DMS 273 (cell line): ENCODE measurements at regions not wholly inside any gene's neighbourhood (a gene's known extent, or its start where the extent isn't known, plus 50 kb on each side); places are given as distances from the start of the nearest gene placed in this dataset.
"Not testable (repeated sequence)": the region's sequence is repeated elsewhere in the genome, so short reads cannot be mapped to it uniquely, and the experiment has no call there.

Source experiments
- DNase-seq: peaks from one replicate; lab custom pipeline; 2025; ENCODE audit not compliant: unreplicated experiment; lab: John Stamatoyannopoulos, UW

- DNase-seq: no peak
Observed at GRCh38 chr5:133859073-133859472, 109.4 kb downstream of the C5orf15 start.

GRCh38 chr5:133857595-133858313, 110.7 kb downstream of the C5orf15 start:
- not testable (repeated sequence) for DNase-seq

DNA sequence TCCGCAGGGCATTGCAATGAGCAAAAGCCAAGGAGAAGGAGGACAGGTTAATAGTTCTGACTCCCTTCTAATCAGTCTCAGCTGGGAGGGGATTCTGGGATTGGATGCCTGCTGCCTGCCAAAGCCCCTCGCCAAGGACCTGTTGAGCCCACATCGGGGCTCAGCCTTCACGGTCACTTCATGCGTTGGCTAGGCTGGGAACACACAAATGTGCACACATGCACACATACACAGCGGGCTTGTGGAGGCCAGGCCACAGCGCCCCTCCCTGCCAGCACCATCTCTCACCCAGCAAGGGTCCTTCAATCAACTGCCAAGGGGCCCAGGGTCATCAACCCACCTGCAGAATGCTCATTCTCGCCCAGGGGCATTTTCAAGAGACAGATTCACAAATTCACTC, 113.9 kb downstream of the C5orf15 start:
- DNase-seq: no peak

DNA sequence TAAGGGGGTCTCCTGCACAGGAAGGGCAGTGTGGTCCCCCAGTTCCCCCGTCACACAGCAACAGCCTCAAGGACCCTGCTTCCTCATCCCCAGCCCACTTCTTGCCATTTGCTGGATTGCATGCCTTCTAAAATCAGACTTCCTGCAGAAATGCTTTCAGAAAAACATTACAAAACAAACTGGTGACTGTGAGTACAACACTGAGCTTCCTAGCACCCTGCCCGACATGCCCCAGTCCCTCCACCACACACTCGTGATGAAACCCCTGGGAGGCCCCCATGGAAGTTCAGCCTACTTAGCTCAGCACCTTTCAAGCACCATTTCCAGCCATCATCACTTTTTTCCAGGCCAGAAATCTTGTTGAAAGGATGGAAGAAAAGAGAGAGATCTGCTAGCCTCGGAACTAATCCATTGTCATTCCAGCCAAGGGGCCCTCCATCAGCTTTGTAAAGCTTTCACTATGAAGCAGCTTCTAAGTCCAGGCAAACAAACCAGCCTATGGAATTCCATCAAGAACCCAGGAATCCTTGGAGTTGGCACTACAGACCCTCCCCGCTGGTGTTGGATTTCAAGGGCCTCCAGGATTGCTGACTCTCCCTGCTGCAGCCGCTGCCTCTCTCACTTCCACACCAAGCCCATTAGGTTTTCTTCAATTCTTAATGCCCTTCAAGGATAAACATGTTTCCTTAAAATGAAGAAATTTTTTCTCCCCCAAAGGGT, 114.6 kb downstream of the C5orf15 start:
- no peak for DNase-seq

GRCh38 chr5:133851521-133851920, 116.9 kb downstream of the C5orf15 start:
- DNase-seq: no peak

DNA sequence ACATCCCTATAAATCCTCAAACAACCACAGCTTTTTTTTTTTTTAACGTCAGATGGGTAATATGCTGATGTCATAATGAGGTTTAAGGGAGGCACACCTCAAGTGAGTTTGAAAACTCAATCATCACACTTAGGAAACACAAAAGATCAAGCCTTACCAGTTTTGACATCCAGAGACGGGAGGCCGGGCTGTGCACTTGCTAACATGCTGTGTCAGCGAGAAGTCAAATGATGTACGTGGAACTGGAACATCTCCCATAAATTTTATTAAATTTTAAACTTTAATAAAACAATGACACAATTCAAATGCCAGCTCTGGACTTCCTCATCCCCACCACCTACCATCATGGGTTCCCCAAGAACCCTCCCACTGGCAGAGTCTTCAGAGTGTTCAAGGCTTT, 117.6 kb downstream of the C5orf15 start:
- DNase-seq: no peak

DNA sequence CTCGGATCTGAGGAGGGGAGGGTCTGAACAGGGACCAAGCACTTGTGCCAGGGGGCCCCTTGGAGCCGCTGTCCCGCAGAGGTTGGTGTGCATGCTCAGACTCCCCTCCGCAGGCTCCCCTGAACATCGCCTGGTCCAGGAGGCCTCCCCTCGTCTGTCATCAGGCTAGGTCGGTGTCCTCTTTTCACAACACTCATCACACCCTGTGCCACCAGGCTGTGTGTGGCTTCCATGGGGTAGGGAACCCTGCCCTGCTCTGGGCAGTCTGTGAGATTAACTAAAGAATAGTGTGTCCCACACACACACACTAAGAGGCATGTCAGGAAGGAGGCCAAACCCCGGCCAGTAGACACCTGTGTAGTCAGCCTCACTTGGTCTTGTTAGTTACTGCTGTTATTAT, 119.3 kb downstream of the C5orf15 start:
- DNase-seq: no peak

GRCh38 chr5:133848341-133848811, 120.0 kb downstream of the C5orf15 start:
- DNase-seq: no peak

GRCh38 chr5:133847886-133848285, 120.5 kb downstream of the C5orf15 start:
- DNase-seq: no peak

DNA sequence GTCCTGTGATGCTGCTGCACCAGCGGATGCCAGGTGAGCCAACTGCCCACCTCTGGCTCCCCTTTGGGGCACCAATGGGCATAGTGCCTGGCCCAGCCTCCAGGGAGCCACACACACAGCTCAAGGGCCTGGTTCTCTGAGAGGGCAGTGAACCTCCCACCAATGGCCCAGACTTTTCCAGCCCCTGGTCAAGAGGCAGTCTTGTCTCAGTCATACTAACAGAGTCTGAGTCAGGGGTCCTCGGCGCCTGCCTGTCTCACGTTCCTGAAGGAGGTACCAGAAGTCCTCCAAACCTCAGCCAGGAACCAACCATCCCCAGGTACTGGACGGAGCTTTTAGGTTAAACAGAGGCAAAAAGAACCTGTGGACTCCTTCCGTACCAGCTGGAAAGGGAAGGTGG, 121.1 kb downstream of the C5orf15 start:
- DNase-seq: no peak

DNA sequence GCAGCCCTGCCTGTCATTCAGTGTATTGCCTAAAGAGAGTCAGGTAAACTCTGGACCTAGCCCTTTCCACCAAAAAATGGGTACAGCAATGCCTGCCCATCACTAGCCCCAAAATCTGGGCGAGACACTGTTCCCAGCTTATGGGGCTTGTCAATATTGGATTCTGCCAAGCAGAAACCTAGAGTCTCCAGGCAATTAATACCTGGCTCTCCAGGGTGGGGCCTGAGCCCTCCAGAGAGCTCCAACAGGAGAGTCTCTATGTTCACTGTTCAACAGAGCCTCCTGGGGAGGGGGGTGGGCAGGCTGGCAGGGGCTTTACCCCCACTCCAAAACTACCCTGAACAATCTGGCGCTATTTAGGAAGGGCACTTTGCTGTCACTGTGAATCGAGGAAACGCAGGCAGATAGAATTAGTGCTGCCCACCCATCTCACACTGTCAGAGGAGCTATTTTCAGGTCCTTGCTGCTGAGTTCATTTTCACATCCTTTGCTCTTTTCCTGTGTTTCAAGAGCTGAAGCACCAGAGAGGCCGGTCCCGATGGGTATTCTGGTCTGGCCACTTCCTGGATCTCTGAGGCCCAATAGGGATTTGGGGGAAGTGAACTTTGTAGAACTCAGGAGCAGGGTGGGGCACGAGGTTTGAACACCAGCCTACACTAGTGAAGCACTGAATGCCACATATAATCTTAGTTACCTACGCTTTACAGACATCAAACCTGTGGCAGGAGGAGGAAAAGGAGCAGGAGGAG, 121.8 kb downstream of the C5orf15 start:
- no peak for DNase-seq

- DNase-seq: no peak
Observed at GRCh38 chr5:133845271-133845670, 123.2 kb downstream of the C5orf15 start.

DNA sequence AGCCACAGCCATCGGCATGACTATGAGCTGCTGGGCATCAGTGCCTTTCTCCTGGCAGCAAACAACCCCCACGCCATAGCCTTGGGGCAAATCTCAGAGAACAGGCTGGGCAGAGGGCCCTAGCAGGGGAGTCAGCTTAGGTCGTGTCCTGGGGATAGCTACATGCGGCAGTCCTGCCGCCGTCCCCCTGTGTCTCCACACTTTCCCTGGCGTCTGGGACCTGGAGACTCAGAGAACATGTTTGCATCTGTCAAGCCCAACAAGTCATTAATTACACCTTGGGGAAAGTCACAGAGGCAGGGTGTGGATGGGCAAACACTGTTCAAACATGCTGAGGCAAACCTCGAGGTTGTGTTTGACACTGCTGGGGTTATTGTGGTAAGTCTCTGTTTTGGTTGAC, 123.6 kb downstream of the C5orf15 start:
- DNase-seq: no peak

DNA sequence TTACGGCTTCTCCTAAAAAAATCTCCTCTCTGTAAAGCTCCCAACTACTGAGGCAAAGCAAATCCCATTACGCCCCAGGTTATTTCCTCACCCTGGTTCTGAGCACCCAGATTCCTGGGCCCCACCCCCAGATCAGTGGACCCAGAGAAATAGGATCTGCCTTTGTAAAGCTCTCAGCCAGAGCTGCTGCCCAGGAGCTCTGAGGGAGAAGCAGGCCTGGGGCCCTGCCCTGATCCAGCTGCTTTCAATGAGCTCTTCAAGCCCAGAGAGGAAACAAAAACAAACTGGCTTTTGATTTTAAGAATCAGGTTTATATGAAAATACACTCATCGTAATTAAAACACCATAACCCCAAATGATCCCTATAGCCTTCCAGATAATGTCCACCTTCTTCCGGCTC, 124.5 kb downstream of the C5orf15 start:
- no peak for DNase-seq

DNA sequence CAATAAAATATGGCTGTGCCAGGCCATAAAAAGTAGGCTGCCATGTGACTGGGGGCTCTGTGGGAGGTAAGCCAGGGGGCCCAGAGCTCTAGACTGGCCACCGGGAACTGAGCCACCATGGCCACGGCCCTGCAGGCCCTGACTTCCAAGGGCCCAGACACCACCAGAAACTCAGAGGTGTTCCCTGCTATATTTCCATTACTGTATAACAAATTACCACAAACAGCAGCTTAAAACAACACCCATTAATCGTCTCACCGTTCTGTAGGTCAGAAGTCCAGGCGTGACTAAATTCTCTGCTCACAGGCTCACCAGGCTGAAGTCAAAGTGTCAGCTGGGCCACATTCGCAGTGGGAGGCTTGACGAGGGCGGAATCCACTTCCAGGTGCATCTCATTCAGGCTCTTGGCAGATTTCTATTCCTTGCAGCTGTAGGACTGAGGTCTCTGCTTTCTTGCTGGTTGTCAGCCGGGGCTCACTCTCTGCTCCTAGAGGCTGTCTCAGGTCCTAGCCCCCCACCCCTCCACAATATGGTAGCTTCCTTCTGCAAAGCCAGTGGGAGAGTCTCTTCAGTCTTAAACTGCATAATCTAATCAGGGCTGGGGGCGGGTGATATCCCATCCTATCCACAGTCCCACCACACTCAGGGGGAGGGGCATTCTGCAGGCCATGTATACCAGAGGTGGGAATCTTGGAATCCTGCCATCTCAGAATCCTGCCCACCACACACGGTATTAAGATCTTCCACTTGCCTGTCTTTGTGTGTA, 125.4 kb downstream of the C5orf15 start:
- no peak for DNase-seq

- DNase-seq: no peak
Observed at GRCh38 chr5:133841831-133842750, 126.3 kb downstream of the C5orf15 start.

GRCh38 chr5:133840168-133840567, 128.3 kb downstream of the C5orf15 start:
- no peak for DNase-seq

GRCh38 chr5:133839721-133840120, 128.7 kb downstream of the C5orf15 start:
- no peak for DNase-seq

GRCh38 chr5:133839090-133839489, 129.3 kb downstream of the C5orf15 start:
- DNase-seq: no peak

DNA sequence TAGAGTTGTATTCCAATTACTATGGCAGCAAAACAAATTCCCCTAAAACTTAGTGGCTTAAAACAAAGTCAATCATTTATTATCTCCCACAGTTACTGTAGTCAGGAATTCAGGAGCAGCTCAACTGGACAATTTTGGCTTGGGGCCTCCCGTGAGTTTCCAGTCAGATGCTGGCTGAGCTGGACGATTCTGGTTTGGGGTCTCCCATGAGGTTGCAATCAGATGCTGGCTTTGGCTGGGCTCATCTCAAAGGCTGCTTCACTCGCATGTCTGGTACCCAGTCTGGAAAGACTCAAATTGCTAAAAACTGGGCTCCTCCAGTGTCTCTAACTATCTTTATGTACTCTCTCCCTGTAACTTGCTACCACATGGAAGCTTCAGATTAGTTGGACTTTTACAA, 130.1 kb downstream of the C5orf15 start:
- DNase-seq: no peak
